Erythroblast (primary cell): ENCODE measurements at regions not wholly inside any gene's neighbourhood (a gene's known extent, or its start where the extent isn't known, plus 50 kb on each side); places are given as distances from the start of the nearest gene placed in this dataset.

Experiments used
- GATA1 ChIP-seq: IDR thresholded peaks from 2 replicates; pipeline ENCODE4 v1.6.1; 2011; ENCODE audit warnings: low read depth, mild to moderate bottlenecking, control low read depth, low read length, moderate library complexity
- POLR2A ChIP-seq: IDR thresholded peaks from 2 replicates; pipeline ENCODE4 v1.6.1; 2011; ENCODE audit warnings: mild to moderate bottlenecking, low read length

- TF ChIP-seq POLR2A (no peak), GATA1 (no peak)
Measured at GRCh38 chr7:142546452-142546851, 202.8 kb upstream of the PRSS1 start.
